Muscle of leg (tissue), 3 donors: ENCODE measurements at regions not wholly inside any gene's neighbourhood (a gene's known extent, or its start where the extent isn't known, plus 50 kb on each side); places are given as distances from the start of the nearest gene placed in this dataset.

ENCODE experiments used
- DNase-seq: peaks from one replicate; pipeline ENCODE4 v3.0.0; 2013
- H3K27ac ChIP-seq: one replicate; pipeline ENCODE4 v1.5.1; 2013; ENCODE audit warnings: mild to moderate bottlenecking, low read length, control low read depth
- H3K27me3 ChIP-seq: one replicate; pipeline ENCODE4 v1.6.1; 2013; ENCODE audit warnings: low read length; ENCODE audit not compliant: control insufficient read depth, insufficient read depth
- H3K36me3 ChIP-seq: one replicate; pipeline ENCODE4 v1.6.1; 2013; ENCODE audit warnings: low read length; ENCODE audit not compliant: control insufficient read depth, insufficient read depth
- H3K4me1 ChIP-seq: one replicate; pipeline ENCODE4 v1.6.1; 2013; ENCODE audit warnings: low read length; ENCODE audit not compliant: control insufficient read depth, insufficient read depth
- H3K4me3 ChIP-seq: one replicate; pipeline ENCODE4 v1.5.1; 2013; ENCODE audit warnings: low read length, control low read depth
- H3K9me3 ChIP-seq: replicated peaks from 2 replicates; pipeline ENCODE4 v1.6.1; 2013; ENCODE audit warnings: low read depth, low read length; ENCODE audit not compliant: control insufficient read depth
- WGBS: methylation state at CpG from one replicate; pipeline ENCODE4 v1.1.5; 2013; ENCODE audit warnings: missing lambda C conversion rate; ENCODE audit not compliant: insufficient coverage; 5-methylcytosine and 5-hydroxymethylcytosine counted together

- H3K9me3 ChIP-seq: no peaks in the 10 kb centered on the region
- no peak overlapping the region for H3K27ac ChIP-seq
- no peak overlapping the region for H3K4me3 ChIP-seq
- no peaks in the 10 kb centered on the region for H3K4me1 ChIP-seq
- 50% methylated on average over 1 of the region's 1 CpG for WGBS
- no peaks in the 10 kb centered on the region for H3K36me3 ChIP-seq
- DNase-seq: no peak
- H3K27me3 ChIP-seq: no peaks in the 10 kb centered on the region
Measured at GRCh38 chr12:18953505-18953904, 176.0 kb upstream of the PLEKHA5 start.

- Histone ChIP-seq H3K4me3 (no peak overlapping the region), H3K4me1 (no peaks in the 10 kb centered on the region), H3K36me3 (no peaks in the 10 kb centered on the region), H3K27ac (no peak overlapping the region), H3K9me3 (no peaks in the 10 kb centered on the region), H3K27me3 (no peaks in the 10 kb centered on the region)
- 88% methylated on average over 1 of the region's 3 CpGs for WGBS
- DNase-seq: no peak
Measured at GRCh38 chr12:18955594-18955993, 173.9 kb upstream of the PLEKHA5 start.

- Histone ChIP-seq H3K27ac (no peak overlapping the region), H3K4me1 (no peaks in the 10 kb centered on the region), H3K27me3 (no peaks in the 10 kb centered on the region), H3K36me3 (no peaks in the 10 kb centered on the region), H3K4me3 (no peak overlapping the region), H3K9me3 (no peaks in the 10 kb centered on the region)
- DNase-seq: no peak
- 88% methylated on average over 1 of the region's 2 CpGs for WGBS
Measured at GRCh38 chr12:18965203-18965602, 164.3 kb upstream of the PLEKHA5 start.

DNA sequence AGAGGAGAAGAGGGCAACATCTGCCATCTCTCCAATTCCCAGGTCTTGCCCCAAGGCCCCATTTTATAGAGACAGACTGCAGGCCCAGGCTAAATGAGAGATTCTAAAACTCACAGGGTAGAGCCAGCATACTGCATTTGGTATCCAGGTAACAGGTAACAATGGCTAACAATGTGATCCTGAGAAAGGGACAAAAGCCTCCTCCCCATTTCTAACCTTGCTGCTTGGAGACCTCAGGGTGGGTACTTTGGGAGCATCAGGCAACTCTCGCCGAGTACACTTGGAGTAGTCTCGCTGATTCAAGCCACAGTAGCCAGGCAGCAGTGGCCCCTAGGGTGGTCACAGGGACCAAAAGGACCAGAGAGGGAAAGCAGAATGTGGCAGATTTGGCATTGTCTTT, 162.6 kb upstream of the PLEKHA5 start:
- 100% methylated on average over 3 of the region's 3 CpGs for WGBS
- Histone ChIP-seq H3K27ac (no peak overlapping the region), H3K27me3 (no peaks in the 10 kb centered on the region), H3K9me3 (no peaks in the 10 kb centered on the region), H3K4me1 (no peaks in the 10 kb centered on the region), H3K4me3 (no peak overlapping the region), H3K36me3 (no peaks in the 10 kb centered on the region)
- no peak for DNase-seq

- Histone ChIP-seq H3K4me3 (no peak overlapping the region), H3K4me1 (no peaks in the 10 kb centered on the region), H3K9me3 (no peaks in the 10 kb centered on the region), H3K36me3 (no peaks in the 10 kb centered on the region), H3K27ac (no peak overlapping the region), H3K27me3 (no peaks in the 10 kb centered on the region)
- WGBS: 48% methylated on average over 2 of the region's 3 CpGs
- no peak for DNase-seq
Measured at GRCh38 chr12:18967814-18968213, 161.7 kb upstream of the PLEKHA5 start.

DNA sequence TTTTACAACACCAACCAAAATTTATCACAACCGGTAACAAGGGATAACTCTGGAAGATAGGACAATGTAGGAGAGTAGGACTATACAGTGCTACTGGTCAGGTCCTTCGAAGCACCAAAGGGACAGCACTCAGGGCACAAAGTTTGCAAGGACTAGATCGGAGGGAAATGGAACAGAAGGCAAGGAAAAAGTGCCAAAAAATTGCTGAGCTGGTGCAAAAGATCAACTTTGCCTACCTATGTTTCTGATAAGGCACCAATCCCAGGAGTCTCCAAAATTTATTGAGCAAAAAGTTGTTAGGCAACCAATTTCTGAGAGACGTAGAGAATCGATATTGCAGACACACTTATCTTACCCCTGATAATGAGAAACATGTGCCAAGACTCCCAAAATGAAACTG, 160.0 kb upstream of the PLEKHA5 start:
- Histone ChIP-seq H3K4me1 (no peaks in the 10 kb centered on the region), H3K36me3 (no peaks in the 10 kb centered on the region), H3K27ac (no peak overlapping the region), H3K27me3 (no peaks in the 10 kb centered on the region), H3K4me3 (no peak overlapping the region), H3K9me3 (no peaks in the 10 kb centered on the region)
- 100% methylated on average over 1 of the region's 5 CpGs for WGBS
- DNase-seq: no peak

GRCh38 chr12:18970603-18971002, 158.9 kb upstream of the PLEKHA5 start:
- H3K36me3 ChIP-seq: no peaks in the 10 kb centered on the region
- H3K9me3 ChIP-seq: no peaks in the 10 kb centered on the region
- H3K4me1 ChIP-seq: no peaks in the 10 kb centered on the region
- no peaks in the 10 kb centered on the region for H3K27me3 ChIP-seq
- no peak overlapping the region for H3K4me3 ChIP-seq
- WGBS: 93% methylated on average over 4 of the region's 6 CpGs
- no peak for DNase-seq
- no peak overlapping the region for H3K27ac ChIP-seq

GRCh38 chr12:18971932-18972331, 157.6 kb upstream of the PLEKHA5 start:
- no peak overlapping the region for H3K4me3 ChIP-seq
- H3K9me3 ChIP-seq: peaks cover 6% of the 10 kb centered on the region
- DNase-seq: no peak
- no peaks in the 10 kb centered on the region for H3K4me1 ChIP-seq
- WGBS: no CpG with 5 or more reads among the region's 3 CpGs
- H3K27me3 ChIP-seq: no peaks in the 10 kb centered on the region
- H3K27ac ChIP-seq: no peak overlapping the region
- H3K36me3 ChIP-seq: no peaks in the 10 kb centered on the region

- WGBS: no CpG with 5 or more reads among the region's 3 CpGs
- H3K36me3 ChIP-seq: no peaks in the 10 kb centered on the region
- H3K4me3 ChIP-seq: no peak overlapping the region
- no peaks in the 10 kb centered on the region for H3K27me3 ChIP-seq
- peaks cover 10% of the 10 kb centered on the region for H3K9me3 ChIP-seq
- H3K4me1 ChIP-seq: no peaks in the 10 kb centered on the region
- no peak for DNase-seq
- H3K27ac ChIP-seq: no peak overlapping the region
Measured at GRCh38 chr12:18975933-18976332, 153.6 kb upstream of the PLEKHA5 start.

GRCh38 chr12:18979401-18980126, 150.0 kb upstream of the PLEKHA5 start:
- no peaks in the 10 kb centered on the region for H3K4me1 ChIP-seq
- DNase-seq: peak; percentile 74
- no peak overlapping the region for H3K4me3 ChIP-seq
- 100% methylated on average over 1 of the region's 5 CpGs for WGBS
- peaks cover 15% of the 10 kb centered on the region for H3K9me3 ChIP-seq
- H3K27me3 ChIP-seq: no peaks in the 10 kb centered on the region
- no peaks in the 10 kb centered on the region for H3K36me3 ChIP-seq
- peak overlapping the region; percentile 71 for H3K27ac ChIP-seq

- Histone ChIP-seq H3K27me3 (no peaks in the 10 kb centered on the region), H3K4me1 (no peaks in the 10 kb centered on the region), H3K9me3 (peaks cover 10% of the 10 kb centered on the region), H3K27ac (no peak overlapping the region), H3K4me3 (no peak overlapping the region), H3K36me3 (no peaks in the 10 kb centered on the region)
- no peak for DNase-seq
Measured at GRCh38 chr12:18981732-18982131, 147.8 kb upstream of the PLEKHA5 start.
